SK-N-SH (cell line): ENCODE measurements at regions not wholly inside any gene's neighbourhood (a gene's known extent, or its start where the extent isn't known, plus 50 kb on each side); places are given as distances from the start of the nearest gene placed in this dataset.
"Not testable (repeated sequence)": the region's sequence is repeated elsewhere in the genome, so short reads cannot be mapped to it uniquely, and the experiment has no call there.

Experiments used
- CTCF ChIA-PET: fragments of 300-600, 350-600 bp; formaldehyde crosslinking; extraction: SDS; loops from one replicate; lab custom pipeline; 2021; lab: Yijun Ruan, JAX
- POLR2A ChIA-PET: fragments of 350-600 bp; sonication (Branson Sonifier 250); formaldehyde crosslinking; extraction: SDS; loops from one replicate; lab custom pipeline; 2020; ENCODE audit warnings: antibody characterized with exemption, inconsistent platforms; lab: Yijun Ruan, JAX
- DNase-seq: peaks from one replicate; pipeline ENCODE4 v3.0.0; 2012
- H2AFZ ChIP-seq: fragments of 200-600 bp; sonication (generic); 2 replicates; pipeline ENCODE4 v1.8.1; 2016; ENCODE audit warnings: antibody characterized with exemption, mild to moderate bottlenecking, low read depth
- H3F3A ChIP-seq: fragments of 200-600 bp; sonication (generic); replicated peaks from 2 replicates; pipeline ENCODE3; 2016; ENCODE audit warnings: antibody characterized with exemption, mild to moderate bottlenecking; ENCODE audit not compliant: insufficient read depth
- H3K27ac ChIP-seq, 2 experiments: fragments of 200-500 bp in 1 of 2; fragments of 200-600 bp in 1 of 2; sonication (Bioruptor generic) in 1 of 2; sonication (generic), shearing (Covaris generic) in 1 of 2; 2 replicates each; pipeline versions ENCODE4 v1.5.1 to v1.6.1; 2014 to 2016; ENCODE audit warnings: low read depth in 2 of 2, inconsistent platforms in 1 of 2, low read length in 1 of 2, mild to moderate bottlenecking in 1 of 2, mixed read lengths in 1 of 2
- H3K27me3 ChIP-seq: fragments of 200-600 bp; sonication (generic), shearing (Covaris generic); 2 replicates; pipeline ENCODE4 v1.6.1; 2016; ENCODE audit warnings: mixed run types; ENCODE audit not compliant: insufficient read depth
- H3K36me3 ChIP-seq, 2 experiments: fragments of 200-500 bp in 1 of 2; fragments of 200-600 bp in 1 of 2; sonication (Bioruptor generic) in 1 of 2; sonication (generic) in 1 of 2; replicated peaks in 1 of 2; 2 replicates each; pipeline versions ENCODE3 to v1.5.1; 2014 to 2016; ENCODE audit warnings: low read length in 1 of 2, mild to moderate bottlenecking in 1 of 2; ENCODE audit not compliant: insufficient read depth in 2 of 2, control insufficient read depth in 1 of 2
- H3K4me1 ChIP-seq, 2 experiments: fragments of 200-500 bp in 1 of 2; fragments of 200-600 bp in 1 of 2; sonication (Bioruptor generic) in 1 of 2; sonication (generic), shearing (Covaris generic) in 1 of 2; 2 replicates each; pipeline versions ENCODE4 v1.5.1 to v1.6.1; 2014 to 2016; ENCODE audit warnings: low read depth in 1 of 2, low read length in 1 of 2, mixed run types in 1 of 2; ENCODE audit not compliant: insufficient read depth in 2 of 2, control insufficient read depth in 1 of 2
- H3K4me2 ChIP-seq: fragments of 200-600 bp; sonication (generic), shearing (Covaris generic); 2 replicates; pipeline ENCODE4 v1.6.1; 2017; ENCODE audit warnings: mixed run types
- H3K4me3 ChIP-seq, 2 experiments: fragments of 200-500 bp in 1 of 2; fragments of 200-600 bp in 1 of 2; sonication (Bioruptor generic) in 1 of 2; sonication (generic), shearing (Covaris generic) in 1 of 2; 2 replicates each; pipeline versions ENCODE4 v1.5.1 to v1.8.1; 2014 to 2016; ENCODE audit warnings: low read depth in 2 of 2, inconsistent platforms in 1 of 2, low read length in 1 of 2, mild to moderate bottlenecking in 1 of 2, mixed read lengths in 1 of 2, moderate library complexity in 1 of 2
- H3K79me2 ChIP-seq: fragments of 200-600 bp; sonication (generic); 2 replicates; pipeline ENCODE4 v1.8.1; 2017; ENCODE audit warnings: mild to moderate bottlenecking; ENCODE audit not compliant: insufficient read depth
- H3K9ac ChIP-seq: fragments of 200-600 bp; sonication (generic); 2 replicates; pipeline ENCODE4 v1.6.1; 2017; ENCODE audit warnings: mixed run types
- H3K9me2 ChIP-seq: fragments of 200-600 bp; sonication (generic); 2 replicates; pipeline ENCODE4 v1.6.1; 2017; ENCODE audit warnings: mixed run types
- H3K9me3 ChIP-seq: fragments of 200-600 bp; sonication (generic); 2 replicates; pipeline ENCODE4 v1.6.1; 2017; ENCODE audit warnings: mixed run types, mild to moderate bottlenecking, moderate library complexity
- H4K20me1 ChIP-seq: fragments of 200-600 bp; sonication (generic); 2 replicates; pipeline ENCODE4 v1.6.1; 2017; ENCODE audit warnings: mild to moderate bottlenecking, mixed run types; ENCODE audit not compliant: insufficient read depth
- CHD2 ChIP-seq: fragments of 150-350 bp; IDR thresholded peaks from 2 replicates; pipeline ENCODE4 v1.6.1; 2018; ENCODE audit warnings: low read length; ENCODE audit not compliant: partially characterized antibody
- EP300 ChIP-seq, 2 experiments: IDR thresholded peaks; 2 replicates each; pipeline versions ENCODE4 v1.4.0 to v1.6.1; 2012; ENCODE audit warnings: borderline replicate concordance in 1 of 2, low read depth in 1 of 2, low read length in 1 of 2
- EZH2phosphoT487 ChIP-seq: fragments of 200-600 bp; sonication (generic); IDR thresholded peaks from 2 replicates; pipeline ENCODE4 v1.6.1; 2017; ENCODE audit warnings: low read depth, mixed run types, mild to moderate bottlenecking, antibody characterized with exemption, moderate library complexity, borderline replicate concordance
- FOXJ3 ChIP-seq: sonication (generic); formaldehyde crosslinking; IDR thresholded peaks from 2 replicates; pipeline ENCODE4 v1.5.1; 2020; ENCODE audit warnings: mild to moderate bottlenecking, missing genetic modification reagents
- GATA2 ChIP-seq: sonication (generic); formaldehyde crosslinking; IDR thresholded peaks from 2 replicates; pipeline ENCODE4 v1.5.0; 2020; ENCODE audit warnings: mild to moderate bottlenecking, missing genetic modification reagents
- RAD21 ChIP-seq: IDR thresholded peaks from 2 replicates; pipeline ENCODE4 v1.6.1; 2012; ENCODE audit warnings: mild to moderate bottlenecking, low read length
- RCOR1 ChIP-seq: fragments of 150-350 bp; IDR thresholded peaks from 2 replicates; pipeline ENCODE4 v1.6.1; 2017; ENCODE audit warnings: antibody characterized with exemption, low read length
- RXRA ChIP-seq: IDR thresholded peaks from 2 replicates; pipeline ENCODE4 v1.4.0; 2012; ENCODE audit warnings: low read depth, mild to moderate bottlenecking, borderline replicate concordance
- SIN3A ChIP-seq: IDR thresholded peaks from 2 replicates; pipeline ENCODE4 v1.6.1; 2012; ENCODE audit warnings: low read depth, mild to moderate bottlenecking, low read length, moderate library complexity, borderline replicate concordance
- SMC3 ChIP-seq: IDR thresholded peaks from 2 replicates; pipeline ENCODE4 v1.6.1; 2012; ENCODE audit warnings: low read depth, low read length, improper control_type of control experiment
- TCF12 ChIP-seq: IDR thresholded peaks from 2 replicates; pipeline ENCODE4 v1.4.0; 2012
- USF2 ChIP-seq: fragments of 150-350 bp; IDR thresholded peaks from 2 replicates; pipeline ENCODE4 v1.6.1; 2017; ENCODE audit warnings: antibody characterized with exemption, low read length, low read depth, borderline replicate concordance
- ZBTB33 ChIP-seq: IDR thresholded peaks from 2 replicates; pipeline ENCODE4 v1.4.0; 2012; ENCODE audit warnings: low read depth, borderline replicate concordance
- WGBS: methylation state at CpG from one replicate; pipeline ENCODE4 v1.1.6; 2017; ENCODE audit warnings: low lambda C conversion rate; 5-methylcytosine and 5-hydroxymethylcytosine counted together

- Histone ChIP-seq H3K79me2 (no peaks in the 10 kb centered on the region), H3K4me2 (no peak overlapping the region), H3K4me1 (peaks cover 0 to 9% of the 10 kb centered on the region in 2 experiments; a peak in 2 of 4 replicates), H4K20me1 (no peaks in the 10 kb centered on the region), H3K27ac (no peak overlapping the region), H2AFZ (no peak overlapping the region), H3K9ac (no peak overlapping the region), H3K36me3 (no peaks in the 10 kb centered on the region), H3K9me3 (no peaks in the 10 kb centered on the region), H3F3A (no peaks in the 10 kb centered on the region), H3K9me2 (no peaks in the 10 kb centered on the region), H3K4me3 (no peak overlapping the region), H3K27me3 (no peaks in the 10 kb centered on the region)
- DNase-seq = no peak
- POLR2A ChIA-PET = no interaction called here
- TF ChIP-seq SMC3 = no peak
- WGBS = 45% methylated on average over 2 of the region's 2 CpGs
- CTCF ChIA-PET = no interaction called here
Measured at GRCh38 chr3:94483403-94483802, 420.5 kb downstream of the NSUN3 start.

GRCh38 chr3:94494992-94495391 lies 432.1 kb downstream of the NSUN3 start:
- no peaks in the 10 kb centered on the region for H3K9me2 ChIP-seq
- TF ChIP-seq FOXJ3 (CRISPR knock-in tag) (0 out of 2 replicates have a peak, but pooled peaks have one; percentile 31), EP300 (IDR thresholded peaks at IDR 0.05; ENCODE audit: borderline replicate concordance in 1 of 2, low read depth in 1 of 2, low read length in 1 of 2) (peak in 1 of 2 experiments; percentile 91; a peak in 1 of 4 replicates), RCOR1 (peak; percentile 86; the same call in 1 of the 2 replicates), GATA2 (CRISPR knock-in tag) (peak; percentile 78), CHD2 (peak; percentile 63), TCF12 (peak; percentile 41; the same call in 1 of the 2 replicates), SIN3A (no peak), EZH2phosphoT487 (no peak)
- ChIA-PET POLR2A (no interaction called here), CTCF (interaction anchor here (0.7 kb wide), 1 partner anchor 586 kb away, joined by 4 read pairs; no protein-coding TSS in a partner anchor)
- no peak overlapping the region for H3K4me3 ChIP-seq
- peak overlapping the region in 1 of 2 experiments; percentile 68; a peak in 2 of 4 replicates for H3K27ac ChIP-seq
- H3K9ac ChIP-seq = no peak overlapping the region
- H3K4me2 ChIP-seq = no peak overlapping the region
- no peaks in the 10 kb centered on the region for H3K36me3 ChIP-seq
- no peaks in the 10 kb centered on the region for H3K79me2 ChIP-seq
- no peaks in the 10 kb centered on the region for H4K20me1 ChIP-seq
- no peak overlapping the region for H2AFZ ChIP-seq
- peaks cover 0 to 3% of the 10 kb centered on the region in 2 experiments; a peak in 2 of 4 replicates for H3K4me1 ChIP-seq
- H3F3A ChIP-seq = no peaks in the 10 kb centered on the region
- peak; percentile 27 for DNase-seq
- no peaks in the 10 kb centered on the region for H3K27me3 ChIP-seq
- H3K9me3 ChIP-seq = no peaks in the 10 kb centered on the region

GRCh38 chr3:94500146-94500545 lies 437.3 kb downstream of the NSUN3 start:
- POLR2A ChIA-PET = no interaction called here
- TF ChIP-seq RXRA (no peak), USF2 (no peak), RAD21 (no peak), RCOR1 (no peak), ZBTB33 (no peak)
- CTCF ChIA-PET = no interaction called here

GRCh38 chr3:94507354-94507753 lies 444.5 kb downstream of the NSUN3 start:
- H3K27me3 ChIP-seq, POLR2A ChIA-PET, H3K9ac ChIP-seq, H3K9me2 ChIP-seq, H3K36me3 ChIP-seq, DNase-seq, H3K4me1 ChIP-seq, H3K9me3 ChIP-seq, H3K4me3 ChIP-seq, H3K79me2 ChIP-seq, CTCF ChIA-PET, H3K27ac ChIP-seq, H3F3A ChIP-seq, H2AFZ ChIP-seq, H3K4me2 ChIP-seq, H4K20me1 ChIP-seq: not testable (repeated sequence)
- 87% methylated on average over 25 of the region's 25 CpGs for WGBS

More at GRCh38 chr3:94500146-94500545, 437.3 kb downstream of the NSUN3 start:
- WGBS = 34% methylated on average over 3 of the region's 3 CpGs
- Histone ChIP-seq H3K4me2 (no peak overlapping the region), H4K20me1 (no peaks in the 10 kb centered on the region), H3K9ac (no peak overlapping the region), H3K27ac (no peak overlapping the region), H3K4me1 (no peaks in the 10 kb centered on the region; a peak in 2 of 4 replicates), H3K27me3 (no peaks in the 10 kb centered on the region), H2AFZ (no peak overlapping the region), H3K79me2 (no peaks in the 10 kb centered on the region), H3K9me2 (no peaks in the 10 kb centered on the region), H3F3A (no peaks in the 10 kb centered on the region), H3K4me3 (no peak overlapping the region), H3K36me3 (no peaks in the 10 kb centered on the region), H3K9me3 (no peaks in the 10 kb centered on the region)
- peak; percentile 6 for DNase-seq
